GM12878 (cell line): ENCODE measurements at regions not wholly inside any gene's neighbourhood (a gene's known extent, or its start where the extent isn't known, plus 50 kb on each side); places are given as distances from the start of the nearest gene placed in this dataset.

ENCODE experiments used
- ASH2L ChIP-seq: fragments of 300-600, 200-600 bp; sonication (generic); IDR thresholded peaks from 2 replicates; pipeline ENCODE4 v1.6.1; 2017; ENCODE audit warnings: low read depth, mild to moderate bottlenecking, borderline replicate concordance
- CTCF ChIP-seq, 3 experiments: IDR thresholded peaks in 2 of 3; conservative IDR thresholded peaks in 1 of 3; 2 replicates each; pipeline ENCODE4 v1.5.1; 2011; ENCODE audit warnings: low read depth in 3 of 3, low read length in 3 of 3, mild to moderate bottlenecking in 3 of 3, control low read depth in 2 of 3, moderate library complexity in 2 of 3, inconsistent platforms in 1 of 3, mixed read lengths in 1 of 3; ENCODE audit not compliant: control insufficient read depth in 2 of 3, insufficient read depth in 1 of 3; ENCODE audit errors: extremely low read depth in 1 of 3

- no peak for TF ChIP-seq CTCF (IDR thresholded peaks at IDR 0.05 in 2 of 3, conservative IDR thresholded peaks at IDR 0.05 in 1 of 3; ENCODE audit: control insufficient read depth in 2 of 3, extremely low read depth in 1 of 3, insufficient read depth in 1 of 3, low read depth in 3 of 3, low read length in 3 of 3)
- TF ChIP-seq ASH2L, result no peak
Measured at GRCh38 chrX:39898147-39898546, 199.6 kb downstream of the BCOR start.
